Body of pancreas (tissue), 4 donors: ENCODE measurements at regions not wholly inside any gene's neighbourhood (a gene's known extent, or its start where the extent isn't known, plus 50 kb on each side); places are given as distances from the start of the nearest gene placed in this dataset. TPM values are rescaled to one million over a fixed set of nuclear protein-coding genes. Genes with fewer than 3 reads are reported as not detected.

Experiments
- ATAC-seq: fragments of 150-250 bp; one replicate; pipeline ENCODE4 v1.9.1; 2016
- DNase-seq, 4 donors: peaks; one replicate each; pipeline ENCODE4 v3.0.0-alpha.2; 2019
- H3K27ac ChIP-seq, 4 donors: fragments of 200-600 bp; sonication (generic); 1 replicate in 3 of 4; 2 replicates in 1 of 4; pipeline versions ENCODE4 v1.5.1 to v1.6.1; 2016 to 2019; ENCODE audit warnings: mild to moderate bottlenecking in 1 of 4, mixed read lengths in 1 of 4, moderate library complexity in 1 of 4
- H3K27me3 ChIP-seq, 2 donors: fragments of 200-600 bp; sonication (generic); one replicate each; pipeline ENCODE4 v1.6.0; 2016; ENCODE audit warnings: mild to moderate bottlenecking in 1 of 2
- H3K36me3 ChIP-seq, 2 donors: fragments of 200-600 bp; sonication (generic); replicated peaks in 1 of 2; 2 replicates each; pipeline ENCODE4 v1.5.1; 2016; ENCODE audit warnings: low read depth in 2 of 2; ENCODE audit not compliant: insufficient read depth in 1 of 2
- H3K4me1 ChIP-seq: fragments of 200-600 bp; sonication (generic); one replicate; pipeline ENCODE4 v1.6.0; 2016
- H3K4me3 ChIP-seq, 2 donors: fragments of 200-600 bp; sonication (generic); 1 replicate in 1 of 2; 2 replicates in 1 of 2; pipeline ENCODE4 v1.5.1; 2016 to 2019
- H3K9me3 ChIP-seq, 3 donors: fragments of 200-600 bp; sonication (generic); 1 replicate in 2 of 3; 2 replicates in 1 of 3; pipeline ENCODE4 v1.5.1; 2016
- CTCF ChIP-seq, 7 experiments: fragments of 450-650 bp in 4 of 7; fragments of 200-600 bp in 3 of 7; sonication (generic) in 3 of 7; IDR thresholded peaks; one replicate each; pipeline ENCODE4 v1.5.1; 2016 to 2019; ENCODE audit warnings: antibody characterized with exemption in 7 of 7
- POLR2A ChIP-seq, 3 donors: fragments of 450-650 bp; IDR thresholded peaks; one replicate each; pipeline ENCODE4 v1.6.1; 2016; ENCODE audit warnings: antibody characterized with exemption in 3 of 3, mild to moderate bottlenecking in 2 of 3
- WGBS, 2 donors: methylation state at CpG; one replicate each; pipeline ENCODE4 v1.1.5; 2017; 5-methylcytosine and 5-hydroxymethylcytosine counted together
- intact Hi-C: fragments of 100-400 bp; cut with DNase I; formaldehyde crosslinking; loops from one replicate; pipeline ENCODE4 v1.15.1; 2023
- small RNA-seq: library from RNA; depleted of rRNA; stranded (forward); fragments of <200 nt; gene quantifications from one replicate; pipeline ENCODE3, GENCODE V24; 2016

- no peak overlapping the region for H3K4me3 ChIP-seq
- no peaks in the 10 kb centered on the region for H3K9me3 ChIP-seq
- no peak overlapping the region for H3K27ac ChIP-seq
- intact Hi-C loops: no loop called here
- WGBS, 2 donors: 74 to 80% methylated on average over 10 of the region's 10 CpGs
- no peaks in the 10 kb centered on the region for H3K4me1 ChIP-seq
- DNase-seq (no peak), ATAC-seq (no peak)
- H3K27me3 ChIP-seq: no peaks in the 10 kb centered on the region
- no peaks in the 10 kb centered on the region for H3K36me3 ChIP-seq
- TF ChIP-seq CTCF (IDR thresholded peaks at IDR 0.05): no peak
- TF ChIP-seq POLR2A (IDR thresholded peaks at IDR 0.05): no peak
These were observed 52.3 kb upstream of the BMAL1 start for GRCh38 chr11:13225038-13226001.

GRCh38 chr11:13227676-13228255 is 49.8 kb upstream of the BMAL1 start:
- ATAC-seq: no peak
- no peak for DNase-seq
- Histone ChIP-seq H3K9me3 (no peaks in the 10 kb centered on the region), H3K4me1 (no peaks in the 10 kb centered on the region), H3K27me3 (no peaks in the 10 kb centered on the region), H3K27ac (no peak overlapping the region), H3K4me3 (no peak overlapping the region), H3K36me3 (no peaks in the 10 kb centered on the region)
- 29 to 62% methylated on average over 4 of the region's 4 CpGs for WGBS, 2 donors
- intact Hi-C loops: no loop called here
- TF ChIP-seq CTCF (IDR thresholded peaks at IDR 0.05) (no peak), POLR2A (IDR thresholded peaks at IDR 0.05) (no peak)

Small RNA genes lying in the stretch of these regions (small RNA-seq; reads per million reads assigned to genes)
- not detected for gene AC022878.1
